BLaER1 (cell line): ENCODE measurements at regions not wholly inside any gene's neighbourhood (a gene's known extent, or its start where the extent isn't known, plus 50 kb on each side); places are given as distances from the start of the nearest gene placed in this dataset.
A peak's percentile ranks its signal among the peaks of the same experiment; 100 is the strongest.

ENCODE experiments used
- H3K27ac ChIP-seq: shearing (Covaris generic); formaldehyde crosslinking; 2 replicates; pipeline ENCODE4 v1.8.1; 2022
- H3K27me3 ChIP-seq: shearing (Covaris generic); formaldehyde crosslinking; 2 replicates; pipeline ENCODE4 v1.8.1; 2022
- H3K36me3 ChIP-seq: shearing (Covaris generic); formaldehyde crosslinking; 2 replicates; pipeline ENCODE4 v1.8.1; 2022
- H3K4me1 ChIP-seq: shearing (Covaris generic); formaldehyde crosslinking; 2 replicates; pipeline ENCODE4 v1.8.1; 2022
- H3K4me2 ChIP-seq: shearing (Covaris generic); formaldehyde crosslinking; 2 replicates; pipeline ENCODE4 v1.8.1; 2022
- H3K4me3 ChIP-seq: shearing (Covaris generic); formaldehyde crosslinking; 2 replicates; pipeline ENCODE4 v1.8.1; 2022
- H3K9ac ChIP-seq: shearing (Covaris generic); formaldehyde crosslinking; 2 replicates; pipeline ENCODE4 v1.8.1; 2022
- H3K9me3 ChIP-seq: shearing (Covaris generic); formaldehyde crosslinking; 2 replicates; pipeline ENCODE4 v1.8.1; 2022
- H4K20me1 ChIP-seq: shearing (Covaris generic); formaldehyde crosslinking; 2 replicates; pipeline ENCODE4 v1.8.1; 2022
- Cebpa-rat ChIP-seq: shearing (Covaris generic); IDR thresholded peaks from 2 replicates; pipeline ENCODE4 v1.8.1; 2022

GRCh38 chr1:29427614-29428279 lies 191.4 kb downstream of the PTPRU start:
- TF ChIP-seq Cebpa-rat = no peak
- no peaks in the 10 kb centered on the region for H3K27me3 ChIP-seq
- H3K9ac ChIP-seq = no peak overlapping the region

GRCh38 chr1:29426701-29427279 lies 190.5 kb downstream of the PTPRU start:
- no peak overlapping the region for H3K27ac ChIP-seq
- no peak overlapping the region for H3K4me3 ChIP-seq
- no peaks in the 10 kb centered on the region for H3K27me3 ChIP-seq
- no peak overlapping the region for H3K4me2 ChIP-seq
- H3K9ac ChIP-seq = no peak overlapping the region
- H3K9me3 ChIP-seq = 0 out of 2 replicates have a peak, but pooled peaks cover 10% of the 10 kb centered on the region
- H3K36me3 ChIP-seq = no peaks in the 10 kb centered on the region
- no peaks in the 10 kb centered on the region for H4K20me1 ChIP-seq
- no peak for TF ChIP-seq Cebpa-rat
- peaks cover 12% of the 10 kb centered on the region for H3K4me1 ChIP-seq

More at GRCh38 chr1:29427614-29428279, 191.4 kb downstream of the PTPRU start:
- Histone ChIP-seq H3K4me2 (no peak overlapping the region), H3K36me3 (no peaks in the 10 kb centered on the region), H3K27ac (no peak overlapping the region), H4K20me1 (no peaks in the 10 kb centered on the region), H3K9me3 (0 out of 2 replicates have a peak, but pooled peaks cover 10% of the 10 kb centered on the region), H3K4me1 (peaks cover 12% of the 10 kb centered on the region), H3K4me3 (no peak overlapping the region)

GRCh38 chr1:29425631-29426030 lies 189.3 kb downstream of the PTPRU start:
- Histone ChIP-seq H3K4me1 (peaks cover 12% of the 10 kb centered on the region), H3K36me3 (no peaks in the 10 kb centered on the region), H3K9ac (no peak overlapping the region), H3K9me3 (0 out of 2 replicates have a peak, but pooled peaks cover 5% of the 10 kb centered on the region), H3K27ac (no peak overlapping the region), H4K20me1 (no peaks in the 10 kb centered on the region), H3K4me2 (no peak overlapping the region), H3K4me3 (no peak overlapping the region), H3K27me3 (no peaks in the 10 kb centered on the region)
- no peak for TF ChIP-seq Cebpa-rat

GRCh38 chr1:29424266-29424665 lies 187.9 kb downstream of the PTPRU start:
- peak overlapping the region; percentile 25 for H3K4me2 ChIP-seq
- no peaks in the 10 kb centered on the region for H3K36me3 ChIP-seq
- no peaks in the 10 kb centered on the region for H4K20me1 ChIP-seq
- no peak overlapping the region for H3K4me3 ChIP-seq
- no peak overlapping the region for H3K27ac ChIP-seq
- no peak overlapping the region for H3K9ac ChIP-seq
- no peak for TF ChIP-seq Cebpa-rat
- no peaks in the 10 kb centered on the region for H3K27me3 ChIP-seq
- H3K4me1 ChIP-seq = peaks cover 12% of the 10 kb centered on the region
- 0 out of 2 replicates have a peak, but pooled peaks cover 4% of the 10 kb centered on the region for H3K9me3 ChIP-seq

GRCh38 chr1:29420202-29420601 lies 183.9 kb downstream of the PTPRU start:
- Histone ChIP-seq H3K9me3 (0 out of 2 replicates have a peak, but pooled peaks cover 4% of the 10 kb centered on the region), H3K36me3 (no peaks in the 10 kb centered on the region), H3K27me3 (no peaks in the 10 kb centered on the region), H3K4me1 (peaks cover 15% of the 10 kb centered on the region), H3K27ac (no peak overlapping the region), H3K4me3 (no peak overlapping the region), H4K20me1 (no peaks in the 10 kb centered on the region), H3K9ac (no peak overlapping the region), H3K4me2 (no peak overlapping the region)
- no peak for TF ChIP-seq Cebpa-rat

- peaks cover 9% of the 10 kb centered on the region for H3K4me1 ChIP-seq
- no peak overlapping the region for H3K9ac ChIP-seq
- 0 out of 2 replicates have a peak, but pooled peaks cover 4% of the 10 kb centered on the region for H3K9me3 ChIP-seq
- H4K20me1 ChIP-seq = no peaks in the 10 kb centered on the region
- no peak overlapping the region for H3K27ac ChIP-seq
- H3K4me3 ChIP-seq = no peak overlapping the region
- H3K36me3 ChIP-seq = no peaks in the 10 kb centered on the region
- H3K27me3 ChIP-seq = no peaks in the 10 kb centered on the region
- TF ChIP-seq Cebpa-rat = no peak
- no peak overlapping the region for H3K4me2 ChIP-seq
Observed at GRCh38 chr1:29417971-29418370, 181.6 kb downstream of the PTPRU start.

- Histone ChIP-seq H3K27ac (no peak overlapping the region), H3K4me3 (no peak overlapping the region), H4K20me1 (no peaks in the 10 kb centered on the region), H3K4me1 (peaks cover 9% of the 10 kb centered on the region), H3K4me2 (no peak overlapping the region), H3K9ac (no peak overlapping the region), H3K36me3 (no peaks in the 10 kb centered on the region), H3K9me3 (0 out of 2 replicates have a peak, but pooled peaks cover 4% of the 10 kb centered on the region), H3K27me3 (no peaks in the 10 kb centered on the region)
- no peak for TF ChIP-seq Cebpa-rat
Observed at GRCh38 chr1:29417147-29417858, 181.0 kb downstream of the PTPRU start.

GRCh38 chr1:29416267-29417146 lies 180.2 kb downstream of the PTPRU start:
- Histone ChIP-seq H3K4me3 (no peak overlapping the region), H3K27me3 (no peaks in the 10 kb centered on the region), H4K20me1 (no peaks in the 10 kb centered on the region), H3K9me3 (0 out of 2 replicates have a peak, but pooled peaks cover 4% of the 10 kb centered on the region), H3K27ac (no peak overlapping the region), H3K4me2 (no peak overlapping the region), H3K9ac (no peak overlapping the region), H3K36me3 (no peaks in the 10 kb centered on the region), H3K4me1 (peaks cover 9% of the 10 kb centered on the region)
- TF ChIP-seq Cebpa-rat = no peak

- no peaks in the 10 kb centered on the region for H3K27me3 ChIP-seq
- peaks cover 9% of the 10 kb centered on the region for H3K4me1 ChIP-seq
- no peaks in the 10 kb centered on the region for H4K20me1 ChIP-seq
- TF ChIP-seq Cebpa-rat = no peak
- no peak overlapping the region for H3K4me2 ChIP-seq
- no peak overlapping the region for H3K9ac ChIP-seq
- H3K9me3 ChIP-seq = 0 out of 2 replicates have a peak, but pooled peaks cover 2% of the 10 kb centered on the region
- H3K27ac ChIP-seq = no peak overlapping the region
- no peak overlapping the region for H3K4me3 ChIP-seq
- H3K36me3 ChIP-seq = no peaks in the 10 kb centered on the region
Observed at GRCh38 chr1:29415861-29416260, 179.5 kb downstream of the PTPRU start.
